Peyer's patch (tissue), 4 donors: ENCODE measurements at regions not wholly inside any gene's neighbourhood (a gene's known extent, or its start where the extent isn't known, plus 50 kb on each side); places are given as distances from the start of the nearest gene placed in this dataset.
"Not testable (repeated sequence)": the region's sequence is repeated elsewhere in the genome, so short reads cannot be mapped to it uniquely, and the experiment has no call there.

Experiments used
- DNase-seq, 3 donors: peaks; one replicate each; pipeline ENCODE4 v3.0.0-alpha.2; 2017 to 2019
- H3K27ac ChIP-seq, 4 donors: fragments of 200-600 bp; sonication (generic); one replicate each; pipeline ENCODE4 v1.5.1; 2016 to 2019
- H3K27me3 ChIP-seq, 2 donors: fragments of 200-600 bp; sonication (generic); one replicate each; pipeline ENCODE4 v1.5.1; 2019
- H3K36me3 ChIP-seq, 3 donors: fragments of 200-600 bp; sonication (generic); one replicate each; pipeline ENCODE4 v1.5.1; 2016 to 2019
- H3K4me1 ChIP-seq, 4 donors: fragments of 200-600 bp; sonication (generic); one replicate each; pipeline ENCODE4 v1.5.1; 2016 to 2019
- H3K4me3 ChIP-seq, 4 donors: fragments of 200-600 bp; sonication (generic); 1 replicate in 3 of 4; 2 replicates in 1 of 4; pipeline ENCODE4 v1.5.1; 2016 to 2019; ENCODE audit warnings: mild to moderate bottlenecking in 1 of 4
- H3K9me3 ChIP-seq, 4 donors: fragments of 200-600 bp; sonication (generic); one replicate each; pipeline ENCODE4 v1.5.1; 2016 to 2019; ENCODE audit warnings: mild to moderate bottlenecking in 1 of 4
- POLR2A ChIP-seq, 2 donors: fragments of 450-650 bp; IDR thresholded peaks; one replicate each; pipeline ENCODE4 v1.5.1; 2017; ENCODE audit warnings: antibody characterized with exemption in 2 of 2, mild to moderate bottlenecking in 2 of 2, moderate library complexity in 2 of 2
- TF ChIP-seq, protein P1 (sequence below), 6 experiments: fragments of 450-650 bp in 4 of 6; fragments of 200-600 bp in 2 of 6; sonication (generic) in 1 of 6; IDR thresholded peaks; one replicate each; pipeline ENCODE4 v1.5.1; 2017 to 2019; ENCODE audit warnings: antibody characterized with exemption in 6 of 6, mild to moderate bottlenecking in 3 of 6, moderate library complexity in 1 of 6

DNA sequence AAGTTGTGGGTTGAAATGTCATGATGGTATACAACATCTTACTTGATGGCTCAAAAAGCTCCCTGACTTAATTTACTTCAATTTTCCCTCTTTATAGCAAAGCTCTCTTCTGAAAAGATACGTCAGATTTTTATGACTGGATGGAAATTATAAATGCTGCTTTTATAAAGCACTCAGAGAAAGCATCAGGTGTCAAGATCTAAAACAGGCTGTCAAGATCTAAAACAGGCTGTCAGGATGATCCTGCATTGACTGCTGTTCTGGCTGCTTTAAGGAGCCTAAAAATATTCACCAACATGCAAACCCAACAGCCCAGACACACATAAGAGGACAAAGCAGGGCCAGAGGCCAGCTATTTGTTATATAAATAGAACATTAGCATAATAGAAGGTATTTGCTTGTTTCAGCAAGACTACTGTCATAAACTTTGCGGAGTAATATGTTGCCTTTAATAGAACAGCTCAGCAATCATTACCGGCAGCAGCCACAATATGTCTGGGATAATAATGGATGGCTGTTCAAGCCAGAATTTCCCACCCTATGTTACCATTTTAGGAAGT lies 77.3 kb upstream of the ANO5 start:
- DNase-seq, result no peak
- TF ChIP-seq, protein P1, sequence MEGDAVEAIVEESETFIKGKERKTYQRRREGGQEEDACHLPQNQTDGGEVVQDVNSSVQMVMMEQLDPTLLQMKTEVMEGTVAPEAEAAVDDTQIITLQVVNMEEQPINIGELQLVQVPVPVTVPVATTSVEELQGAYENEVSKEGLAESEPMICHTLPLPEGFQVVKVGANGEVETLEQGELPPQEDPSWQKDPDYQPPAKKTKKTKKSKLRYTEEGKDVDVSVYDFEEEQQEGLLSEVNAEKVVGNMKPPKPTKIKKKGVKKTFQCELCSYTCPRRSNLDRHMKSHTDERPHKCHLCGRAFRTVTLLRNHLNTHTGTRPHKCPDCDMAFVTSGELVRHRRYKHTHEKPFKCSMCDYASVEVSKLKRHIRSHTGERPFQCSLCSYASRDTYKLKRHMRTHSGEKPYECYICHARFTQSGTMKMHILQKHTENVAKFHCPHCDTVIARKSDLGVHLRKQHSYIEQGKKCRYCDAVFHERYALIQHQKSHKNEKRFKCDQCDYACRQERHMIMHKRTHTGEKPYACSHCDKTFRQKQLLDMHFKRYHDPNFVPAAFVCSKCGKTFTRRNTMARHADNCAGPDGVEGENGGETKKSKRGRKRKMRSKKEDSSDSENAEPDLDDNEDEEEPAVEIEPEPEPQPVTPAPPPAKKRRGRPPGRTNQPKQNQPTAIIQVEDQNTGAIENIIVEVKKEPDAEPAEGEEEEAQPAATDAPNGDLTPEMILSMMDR (IDR thresholded peaks at IDR 0.05), result no peak
- no peak for TF ChIP-seq POLR2A (IDR thresholded peaks at IDR 0.05)
- Histone ChIP-seq H3K27me3 (no peaks in the 10 kb centered on the region), H3K4me3 (no peak overlapping the region), H3K9me3 (no peaks in the 10 kb centered on the region), H3K36me3 (no peaks in the 10 kb centered on the region), H3K4me1 (no peaks in the 10 kb centered on the region), H3K27ac (no peak overlapping the region)

GRCh38 chr11:22127981-22128380 lies 64.9 kb upstream of the ANO5 start:
- not testable (repeated sequence) for H3K4me3 ChIP-seq, H3K27ac ChIP-seq, H3K4me1 ChIP-seq, H3K9me3 ChIP-seq, H3K27me3 ChIP-seq, DNase-seq, H3K36me3 ChIP-seq

- Histone ChIP-seq H3K4me1 (no peaks in the 10 kb centered on the region), H3K4me3 (no peak overlapping the region), H3K36me3 (no peaks in the 10 kb centered on the region), H3K27me3 (no peaks in the 10 kb centered on the region), H3K9me3 (no peaks in the 10 kb centered on the region), H3K27ac (no peak overlapping the region)
- TF ChIP-seq, protein P1 (IDR thresholded peaks at IDR 0.05), result peak in 4 of 6 experiments; percentile 12 to 47 (median 44)
- no peak for TF ChIP-seq POLR2A (IDR thresholded peaks at IDR 0.05)
- no peak for DNase-seq
Measured at GRCh38 chr11:22130462-22131053, 62.3 kb upstream of the ANO5 start.

DNA sequence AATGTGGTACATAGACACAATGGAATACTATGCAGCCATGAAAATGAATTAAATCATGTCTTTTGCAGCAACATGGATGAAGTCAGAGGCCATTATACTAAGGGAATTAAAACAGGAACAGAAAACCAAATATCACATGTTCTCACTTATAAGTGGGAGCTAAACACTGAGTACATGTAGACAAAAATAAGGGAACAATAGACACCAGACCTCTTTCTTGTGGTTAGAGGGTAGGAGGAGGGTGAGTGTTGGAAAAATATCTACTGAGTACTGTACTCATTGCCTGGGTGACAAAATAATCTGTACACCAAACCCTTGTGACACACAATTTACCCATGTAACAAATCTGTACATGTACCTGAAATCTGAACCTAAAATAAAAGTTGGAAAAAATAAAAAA lies 59.1 kb upstream of the ANO5 start:
- Histone ChIP-seq H3K36me3 (no peaks in the 10 kb centered on the region), H3K4me3 (no peak overlapping the region), H3K27ac (no peak overlapping the region), H3K4me1 (no peaks in the 10 kb centered on the region), H3K27me3 (no peaks in the 10 kb centered on the region), H3K9me3 (no peaks in the 10 kb centered on the region)
- TF ChIP-seq POLR2A (IDR thresholded peaks at IDR 0.05), result no peak
- TF ChIP-seq, protein P1 (IDR thresholded peaks at IDR 0.05), result no peak
- DNase-seq, result no peak

GRCh38 chr11:22138264-22138663 lies 54.6 kb upstream of the ANO5 start:
- Histone ChIP-seq H3K9me3 (no peaks in the 10 kb centered on the region), H3K4me1 (no peaks in the 10 kb centered on the region), H3K27ac (no peak overlapping the region), H3K36me3 (no peaks in the 10 kb centered on the region), H3K4me3 (no peak overlapping the region), H3K27me3 (no peaks in the 10 kb centered on the region)
- no peak for DNase-seq
- no peak for TF ChIP-seq POLR2A (IDR thresholded peaks at IDR 0.05)
- TF ChIP-seq, protein P1 (IDR thresholded peaks at IDR 0.05), result no peak
